ENCODE measurements at regions not wholly inside any gene's neighbourhood (a gene's known extent, or its start where the extent isn't known, plus 50 kb on each side); places are given as distances from the start of the nearest gene placed in this dataset.

DNA sequence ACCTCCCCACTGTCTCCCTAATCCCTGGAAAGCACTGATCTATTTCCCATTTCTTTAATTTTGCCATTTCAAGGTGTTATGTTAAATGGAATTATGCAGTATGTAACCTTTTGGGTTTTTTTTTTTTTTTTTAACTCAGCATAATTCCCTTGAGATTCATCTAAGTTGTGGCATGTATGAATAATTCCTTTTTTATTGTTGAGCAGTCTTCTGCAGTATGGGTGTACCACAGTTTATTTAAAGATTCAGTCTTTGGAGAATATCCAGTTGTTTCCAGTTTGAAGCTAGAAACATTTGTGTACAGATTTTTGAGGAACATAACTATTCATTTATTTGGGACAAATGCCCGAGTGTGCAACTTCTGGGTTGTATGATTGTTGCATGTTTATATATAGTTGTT, 162.2 kb upstream of the FAM78B start:
- TF ChIP-seq, protein P1, sequence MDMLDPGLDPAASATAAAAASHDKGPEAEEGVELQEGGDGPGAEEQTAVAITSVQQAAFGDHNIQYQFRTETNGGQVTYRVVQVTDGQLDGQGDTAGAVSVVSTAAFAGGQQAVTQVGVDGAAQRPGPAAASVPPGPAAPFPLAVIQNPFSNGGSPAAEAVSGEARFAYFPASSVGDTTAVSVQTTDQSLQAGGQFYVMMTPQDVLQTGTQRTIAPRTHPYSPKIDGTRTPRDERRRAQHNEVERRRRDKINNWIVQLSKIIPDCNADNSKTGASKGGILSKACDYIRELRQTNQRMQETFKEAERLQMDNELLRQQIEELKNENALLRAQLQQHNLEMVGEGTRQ (IDR thresholded peaks at IDR 0.05; ENCODE audit: low read length) = no peak
- TF ChIP-seq POLR2A (IDR thresholded peaks at IDR 0.05; ENCODE audit: control extremely low read depth in 1 of 2, low read depth in 2 of 2, low read length in 2 of 2) (no peak), SIN3A (conservative IDR thresholded peaks at IDR 0.05 in 1 of 2, IDR thresholded peaks at IDR 0.05 in 1 of 2; ENCODE audit: low read depth in 1 of 2, low read length in 2 of 2) (no peak), RFX5 (IDR thresholded peaks at IDR 0.05; ENCODE audit: borderline replicate concordance, low read depth, low read length) (no peak)
- TF ChIP-seq, protein P2, sequence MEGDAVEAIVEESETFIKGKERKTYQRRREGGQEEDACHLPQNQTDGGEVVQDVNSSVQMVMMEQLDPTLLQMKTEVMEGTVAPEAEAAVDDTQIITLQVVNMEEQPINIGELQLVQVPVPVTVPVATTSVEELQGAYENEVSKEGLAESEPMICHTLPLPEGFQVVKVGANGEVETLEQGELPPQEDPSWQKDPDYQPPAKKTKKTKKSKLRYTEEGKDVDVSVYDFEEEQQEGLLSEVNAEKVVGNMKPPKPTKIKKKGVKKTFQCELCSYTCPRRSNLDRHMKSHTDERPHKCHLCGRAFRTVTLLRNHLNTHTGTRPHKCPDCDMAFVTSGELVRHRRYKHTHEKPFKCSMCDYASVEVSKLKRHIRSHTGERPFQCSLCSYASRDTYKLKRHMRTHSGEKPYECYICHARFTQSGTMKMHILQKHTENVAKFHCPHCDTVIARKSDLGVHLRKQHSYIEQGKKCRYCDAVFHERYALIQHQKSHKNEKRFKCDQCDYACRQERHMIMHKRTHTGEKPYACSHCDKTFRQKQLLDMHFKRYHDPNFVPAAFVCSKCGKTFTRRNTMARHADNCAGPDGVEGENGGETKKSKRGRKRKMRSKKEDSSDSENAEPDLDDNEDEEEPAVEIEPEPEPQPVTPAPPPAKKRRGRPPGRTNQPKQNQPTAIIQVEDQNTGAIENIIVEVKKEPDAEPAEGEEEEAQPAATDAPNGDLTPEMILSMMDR (IDR thresholded peaks at IDR 0.05; ENCODE audit: control extremely low read depth in 1 of 3, insufficient read depth in 1 of 3, low read depth in 1 of 3, low read length in 3 of 3) = no peak

Measured in H1 (cell line).